Spleen (tissue), 7 donors: ENCODE measurements at regions not wholly inside any gene's neighbourhood (a gene's known extent, or its start where the extent isn't known, plus 50 kb on each side); places are given as distances from the start of the nearest gene placed in this dataset.

Experiments used
- CTCF ChIP-seq, 11 experiments: fragments of 200-600 bp in 7 of 11; fragments of 450-650 bp in 4 of 11; sonication (generic) in 4 of 11; IDR thresholded peaks in 8 of 11; conservative IDR thresholded peaks in 3 of 11; 1 replicate in 7 of 11; 2 replicates in 4 of 11; pipeline versions ENCODE4 v1.4.0 to v1.8.0; 2016 to 2021; ENCODE audit warnings: antibody characterized with exemption in 11 of 11, inconsistent platforms in 4 of 11, mild to moderate bottlenecking in 1 of 11
- POLR2A ChIP-seq, 3 donors: fragments of 450-650 bp; IDR thresholded peaks; one replicate each; pipeline ENCODE4 v1.5.1; 2017; ENCODE audit warnings: antibody characterized with exemption in 3 of 3, mild to moderate bottlenecking in 1 of 3
- donor health status: DM: no; HTN: no; CAD: no; lungs with moderate emphysema.
- donor health status: DM: no; HTN: no; CAD: no.
- donor health status: DM: no; HTN: no; CAD: no.

GRCh38 chr4:34363842-34364241 lies 1880.5 kb downstream of the ARAP2 start:
- TF ChIP-seq CTCF (IDR thresholded peaks at IDR 0.05 in 8 of 11, conservative IDR thresholded peaks at IDR 0.05 in 3 of 11): no peak
- no peak for TF ChIP-seq POLR2A (IDR thresholded peaks at IDR 0.05)
